ENCODE measurements at regions not wholly inside any gene's neighbourhood (a gene's known extent, or its start where the extent isn't known, plus 50 kb on each side); places are given as distances from the start of the nearest gene placed in this dataset.

DNA sequence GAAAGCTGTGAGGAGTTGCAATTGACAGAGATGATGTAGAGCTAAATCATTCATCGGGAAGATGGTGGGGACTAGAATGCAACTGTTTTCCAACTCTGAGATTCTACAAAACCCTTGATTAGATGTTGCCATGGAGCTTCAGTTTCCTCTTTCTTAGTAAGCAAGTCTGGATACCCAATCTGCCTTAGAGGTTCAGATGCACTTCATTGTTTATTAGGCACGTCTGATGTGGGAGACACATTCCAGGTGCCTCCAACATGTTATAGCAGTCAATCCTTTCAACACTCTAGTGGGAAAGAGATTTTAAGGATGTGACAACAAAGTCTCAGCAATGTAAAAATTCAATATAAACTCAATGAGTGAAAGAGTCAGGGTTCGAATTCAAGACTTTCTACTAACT, 291.3 kb upstream of the PHYHIPL start:
- DNase-seq, result no peak

DNA sequence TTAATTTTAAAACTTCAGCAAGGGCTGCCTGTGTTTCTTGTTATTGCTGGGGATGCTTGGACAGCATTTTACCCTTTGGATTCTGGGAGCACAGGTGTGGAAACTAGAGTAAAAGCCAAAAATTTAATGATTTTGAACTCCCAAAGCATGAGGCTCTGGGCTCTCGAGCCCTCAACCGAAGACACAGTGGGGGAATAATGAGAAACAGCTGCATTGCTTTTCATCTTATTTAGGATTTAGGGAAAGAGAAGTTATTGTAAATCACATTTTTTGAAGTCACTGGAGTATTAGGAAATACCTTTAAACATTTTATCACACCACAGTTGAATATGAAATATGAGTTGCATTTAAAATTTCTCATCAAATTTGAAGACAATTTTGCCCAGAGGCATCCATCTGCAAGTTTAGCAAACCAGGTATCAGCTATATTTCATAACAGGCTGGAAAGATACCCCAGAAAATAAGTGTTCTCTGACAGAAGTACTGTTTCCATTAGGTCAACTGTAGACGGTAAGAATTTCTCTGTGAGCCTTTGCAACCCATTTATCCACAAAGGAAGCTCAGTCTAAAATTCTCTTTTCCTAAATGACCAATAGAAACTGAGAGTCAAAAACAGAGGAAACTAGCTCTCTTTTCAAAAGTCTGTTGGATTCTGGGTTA, 290.6 kb upstream of the PHYHIPL start:
- DNase-seq, result no peak

DNA sequence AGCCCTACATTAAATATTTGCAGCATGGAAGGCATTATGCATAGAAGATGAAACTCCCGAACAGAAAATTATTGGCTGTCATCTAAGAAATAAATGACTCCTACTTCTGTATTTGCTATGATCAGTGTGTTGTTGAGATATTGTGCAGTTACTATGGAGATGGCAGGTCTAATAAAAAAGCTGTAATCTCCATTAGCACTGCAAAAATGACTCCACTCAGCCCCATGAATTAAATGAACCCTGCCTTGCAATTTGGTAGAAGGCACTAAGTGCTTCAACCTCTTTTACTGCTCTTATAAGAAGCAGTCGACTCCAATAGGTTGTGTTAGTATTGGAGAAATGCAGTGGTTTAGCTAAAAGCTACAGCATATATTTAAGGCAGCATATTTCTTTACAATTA, 290.0 kb upstream of the PHYHIPL start:
- no peak for DNase-seq

DNA sequence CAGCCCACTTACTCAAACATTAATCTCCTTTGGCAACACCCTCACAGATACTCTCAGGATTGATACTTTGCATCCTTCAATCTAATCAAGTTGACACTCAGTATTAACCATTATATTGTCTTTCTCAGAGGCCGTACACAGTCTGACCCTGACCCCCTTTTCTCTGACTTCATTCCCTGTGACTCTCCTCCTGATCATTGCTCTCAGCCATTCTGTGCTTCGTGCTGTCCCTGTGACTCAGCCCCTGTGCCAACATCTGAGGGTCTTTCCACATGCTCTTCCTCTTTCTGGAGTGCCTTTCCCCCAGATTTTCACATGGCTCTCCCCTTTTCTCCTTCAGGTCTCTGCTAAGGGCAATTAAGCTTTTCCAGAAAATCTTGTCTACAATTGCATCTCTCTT, 289.0 kb upstream of the PHYHIPL start:
- no peak for DNase-seq

DNA sequence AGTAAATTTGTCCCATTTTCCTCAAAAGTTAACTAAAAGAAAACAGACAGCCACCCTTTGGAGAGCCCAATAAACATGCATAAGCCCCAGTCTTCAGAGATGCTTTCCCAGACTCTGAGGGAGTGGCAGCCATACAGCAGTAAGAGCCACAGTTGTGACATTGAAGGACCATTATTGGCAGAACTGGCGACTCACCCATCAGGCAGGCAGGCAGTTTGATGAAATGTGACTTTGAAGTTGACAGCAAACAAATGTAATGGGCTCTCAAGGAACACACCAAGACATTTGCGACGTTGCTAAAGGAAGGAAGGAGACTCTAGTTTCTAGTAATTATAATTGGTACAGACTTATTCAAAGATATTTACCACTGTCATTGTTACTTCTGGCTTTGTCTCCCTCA, 287.5 kb upstream of the PHYHIPL start:
- no peak for DNase-seq

DNA sequence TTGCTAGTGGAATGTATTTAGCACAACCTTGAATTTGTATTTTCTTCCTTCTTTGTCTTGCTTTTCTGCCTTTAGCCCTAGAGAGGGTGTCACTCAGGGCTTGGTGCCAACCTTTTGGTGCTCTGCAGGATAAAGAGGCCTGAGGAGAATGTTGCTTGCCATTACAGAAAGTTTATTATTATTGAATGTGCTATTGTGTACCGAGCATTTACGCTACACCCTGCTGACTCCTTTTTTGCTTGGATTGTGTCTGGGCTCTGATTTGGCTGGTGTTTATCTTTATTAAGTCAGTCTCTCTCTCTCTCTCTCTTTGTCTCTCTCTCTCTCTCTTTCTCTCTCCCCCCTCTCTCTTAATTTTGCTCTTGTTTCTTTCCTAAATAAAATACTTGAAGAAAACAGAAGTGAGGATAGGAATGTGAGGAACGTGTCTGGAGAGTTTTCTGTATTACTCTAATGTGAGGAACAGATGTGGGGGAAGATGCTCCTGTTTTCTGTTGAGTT, 284.4 kb upstream of the PHYHIPL start:
- DNase-seq, result no peak

- DNase-seq, result no peak
Measured at GRCh38 chr10:58894929-58895328, 281.5 kb upstream of the PHYHIPL start.

DNA sequence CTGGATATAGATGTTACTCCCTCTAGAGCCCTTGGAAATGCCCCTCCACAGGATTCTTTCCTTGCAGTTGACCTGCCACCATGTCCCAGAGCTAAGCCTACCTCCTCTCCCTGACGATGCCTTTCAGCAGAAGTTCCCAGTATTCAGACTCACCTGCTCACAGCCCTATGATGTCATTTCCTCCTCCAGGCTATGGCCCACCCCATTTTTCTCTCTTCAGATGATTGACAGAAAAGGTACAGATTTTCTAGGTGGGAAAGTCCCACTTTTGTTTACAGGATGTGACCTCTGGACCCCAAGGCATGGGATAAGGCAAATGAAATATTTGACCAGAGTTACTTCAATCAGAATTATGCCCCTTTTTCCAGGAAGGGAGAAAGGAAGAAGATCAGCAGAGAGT, 280.2 kb upstream of the PHYHIPL start:
- no peak for DNase-seq

DNA sequence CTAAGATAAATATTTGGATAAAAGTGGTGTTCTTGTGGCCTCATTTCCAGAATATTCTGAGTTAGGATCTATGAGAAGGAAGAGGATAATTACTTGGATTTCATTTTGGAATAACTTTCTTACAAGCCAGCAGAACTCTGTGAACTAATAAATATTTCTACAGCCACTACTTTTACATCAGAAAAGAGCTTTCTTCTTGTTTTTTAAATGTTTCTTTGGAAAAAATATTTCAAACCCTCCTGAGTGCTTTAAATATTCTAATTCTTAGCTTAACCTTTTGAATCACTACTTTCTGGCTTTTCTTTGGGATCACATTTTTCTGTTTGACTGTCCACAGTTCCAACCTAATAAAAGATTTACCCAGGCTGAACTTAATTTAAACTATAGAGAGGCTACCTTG, 279.2 kb upstream of the PHYHIPL start:
- DNase-seq, result no peak

GRCh38 chr10:58897708-58898107, 278.7 kb upstream of the PHYHIPL start:
- no peak for DNase-seq

DNA sequence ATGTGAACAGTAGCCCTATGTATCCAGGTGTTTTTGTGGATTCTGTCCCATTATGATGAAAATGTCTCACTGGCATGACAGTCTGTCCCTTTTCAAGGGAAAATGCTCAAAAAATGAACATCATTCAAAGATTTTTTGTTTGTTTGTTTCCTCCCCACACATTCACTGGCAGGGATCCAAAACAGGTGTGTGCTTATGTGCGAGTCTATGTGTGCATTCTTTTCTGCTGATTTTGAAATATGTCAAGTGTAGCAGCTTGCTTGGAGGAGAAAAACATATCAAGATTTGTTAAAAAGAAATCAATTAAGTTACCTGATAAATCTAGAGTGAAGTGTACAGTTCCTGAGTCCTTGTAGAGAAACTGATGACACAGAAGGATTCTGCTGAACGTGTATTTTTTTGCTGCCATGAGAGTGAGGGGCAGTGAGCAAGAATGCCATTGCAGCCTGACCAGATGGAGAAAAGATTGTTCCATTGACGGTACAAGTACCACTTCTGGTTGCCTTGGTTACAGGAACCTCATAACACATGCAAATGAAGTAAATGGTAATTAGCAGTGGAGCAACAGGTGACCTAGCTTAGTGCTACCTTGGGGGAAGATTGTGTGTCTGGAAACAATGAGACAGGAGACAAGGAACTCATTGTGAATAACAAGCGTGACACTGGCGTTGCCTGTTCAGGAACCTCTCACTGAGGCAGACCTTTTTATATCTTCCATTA, 277.4 kb upstream of the PHYHIPL start:
- DNase-seq, result no peak

- no peak for DNase-seq
Measured at GRCh38 chr10:58901092-58901646, 275.3 kb upstream of the PHYHIPL start.

DNA sequence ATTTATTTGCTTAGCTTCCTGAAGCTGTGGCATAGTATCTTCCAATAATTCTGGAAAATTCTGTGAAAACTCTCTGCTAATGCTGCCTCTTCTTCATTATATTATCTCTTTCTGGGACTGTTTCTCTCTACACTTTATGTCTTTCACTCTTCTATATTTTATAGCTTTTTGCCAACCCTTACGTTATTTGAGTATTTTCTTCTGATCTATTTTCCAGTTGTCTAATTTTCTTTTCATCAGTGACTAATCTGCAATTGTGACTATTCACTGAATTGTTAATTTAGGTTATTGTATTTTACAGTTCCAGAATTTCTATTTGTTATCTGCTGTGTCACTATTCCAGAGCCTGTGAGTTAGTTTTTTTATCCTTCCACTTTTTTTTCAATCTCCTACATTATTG, 273.4 kb upstream of the PHYHIPL start:
- DNase-seq, result no peak

DNA sequence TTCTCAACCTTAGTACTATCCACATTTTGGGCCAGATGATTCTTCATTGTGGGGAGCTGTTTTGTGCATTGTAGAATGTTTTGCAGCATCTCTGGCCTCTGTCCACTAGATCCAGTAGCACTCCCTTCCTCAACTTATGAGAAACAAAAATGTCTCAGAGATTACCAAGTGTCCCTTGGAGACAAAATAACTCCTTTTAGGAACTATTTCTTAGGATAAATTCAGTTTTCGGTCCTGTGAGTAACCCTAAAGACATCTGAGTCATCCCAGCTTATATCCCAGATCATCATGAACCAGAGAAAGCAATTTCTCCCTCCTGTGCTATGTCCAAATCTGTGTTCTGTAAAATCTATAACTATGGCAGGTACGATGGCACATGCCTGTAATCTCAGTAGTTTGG, 266.6 kb upstream of the PHYHIPL start:
- DNase-seq, result no peak

DNA sequence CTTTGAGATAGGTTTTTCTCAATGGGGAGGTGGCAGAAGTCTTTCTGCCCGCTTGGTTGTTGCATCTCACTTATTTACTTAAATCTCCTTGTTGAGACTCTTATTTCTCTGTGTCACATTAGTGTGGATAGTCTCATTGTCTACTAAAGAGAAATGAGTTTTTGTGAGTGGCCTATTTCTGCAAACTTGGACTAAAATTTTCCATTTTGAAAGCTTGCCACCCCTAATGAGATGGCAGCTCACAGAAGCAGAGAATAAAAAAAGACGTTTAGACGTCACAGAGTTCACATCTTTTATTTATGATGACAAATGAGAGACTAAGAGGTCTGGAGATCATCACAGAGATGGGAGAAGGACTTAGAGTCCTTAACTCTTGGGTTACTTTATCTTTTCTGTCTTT, 262.7 kb upstream of the PHYHIPL start:
- no peak for DNase-seq

DNA sequence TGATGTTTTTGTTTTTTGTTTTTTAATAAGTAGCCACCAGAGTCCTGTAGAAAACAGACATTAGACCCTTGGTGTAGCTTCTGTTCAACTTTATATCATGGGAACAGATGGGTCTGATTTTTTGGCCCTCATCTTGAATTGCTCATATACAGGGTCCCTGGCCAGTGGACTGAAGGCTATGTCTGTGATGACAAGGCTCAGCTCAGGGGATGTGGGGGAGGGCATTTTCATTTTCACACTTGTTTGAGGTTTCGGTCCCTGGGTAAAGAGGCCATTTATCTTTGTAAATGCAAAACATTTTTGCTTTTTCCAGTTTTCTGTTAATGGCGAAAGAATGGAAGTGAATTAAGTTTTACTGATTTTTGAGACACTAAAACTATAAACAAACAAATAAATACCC, 257.6 kb upstream of the PHYHIPL start:
- DNase-seq, result no peak

DNA sequence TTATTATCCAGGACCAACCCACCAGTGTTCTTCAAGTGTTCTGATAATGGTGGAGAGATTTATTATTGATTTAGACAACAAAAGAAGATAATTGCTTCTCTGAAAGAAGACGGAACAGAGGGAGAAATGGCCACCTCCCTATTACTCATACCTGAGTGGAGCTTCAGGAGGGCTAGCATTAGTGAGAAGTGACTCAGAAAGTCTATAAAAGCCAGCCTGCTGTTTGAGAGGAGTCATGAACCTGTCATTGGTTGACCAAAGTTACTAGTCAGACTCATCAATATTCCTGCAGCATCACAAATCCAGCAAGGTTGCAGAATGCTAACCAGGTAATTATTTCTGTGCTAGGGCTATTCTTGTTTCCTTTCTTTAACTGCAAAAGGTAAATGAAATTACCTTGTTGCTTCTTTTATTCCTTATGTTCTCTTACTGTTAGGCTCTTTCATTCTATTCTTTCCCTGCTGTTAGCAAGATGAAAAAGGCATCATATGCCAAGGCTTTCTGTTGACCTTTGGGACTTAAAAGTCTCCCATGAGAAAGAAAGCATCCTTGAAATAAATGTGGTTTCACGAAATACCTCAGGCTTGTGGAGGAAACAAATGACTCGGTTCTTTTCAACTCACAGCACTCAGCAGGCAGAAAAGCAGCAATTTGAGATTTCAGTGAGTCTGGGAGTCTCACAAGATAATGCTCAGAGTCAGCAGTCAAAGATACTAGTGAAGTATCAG, 256.4 kb upstream of the PHYHIPL start:
- DNase-seq, result no peak

- DNase-seq, result no peak
Measured at GRCh38 chr10:58920655-58921003, 255.8 kb upstream of the PHYHIPL start.

DNA sequence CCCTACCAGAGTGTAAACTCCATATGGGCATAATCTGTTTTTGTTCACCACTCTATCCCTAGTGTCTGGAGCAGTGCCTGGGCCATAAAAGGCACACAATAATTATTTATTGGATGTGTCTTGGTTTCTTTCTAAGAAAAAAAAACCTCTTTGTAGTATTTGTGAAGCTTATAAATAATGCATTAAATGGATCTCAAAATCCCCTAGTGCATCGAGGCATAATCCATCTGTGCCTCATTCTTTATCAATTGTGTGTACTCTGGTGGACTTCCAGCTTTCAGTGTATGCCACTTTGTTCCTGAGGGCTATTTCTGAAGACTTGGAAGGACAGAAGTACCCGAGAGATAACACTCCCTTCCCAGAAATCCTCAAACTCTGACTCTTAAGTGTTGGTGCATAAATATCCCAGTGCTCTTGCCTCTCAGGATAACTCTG, 255.0 kb upstream of the PHYHIPL start:
- no peak for DNase-seq

GRCh38 chr10:58925381-58925780, 251.1 kb upstream of the PHYHIPL start:
- no peak for DNase-seq

DNA sequence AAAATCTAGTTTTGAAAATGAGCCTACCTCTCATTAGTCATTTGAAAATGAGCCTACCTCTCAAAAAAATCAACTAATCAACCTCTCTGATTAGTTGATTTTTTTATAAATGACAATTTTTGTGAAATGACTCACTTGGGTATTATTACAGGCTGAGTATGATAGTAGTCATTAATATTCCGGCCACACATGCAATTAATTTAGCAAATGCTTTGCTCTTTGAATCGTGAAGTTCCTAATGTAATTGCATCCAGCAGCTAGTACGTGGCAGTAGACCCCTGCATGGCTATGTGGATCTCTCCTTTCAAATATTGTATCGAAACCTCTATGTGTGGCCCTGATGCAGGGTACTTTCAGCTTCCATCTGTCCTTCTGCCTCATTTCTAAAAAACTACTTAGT, 245.9 kb upstream of the PHYHIPL start:
- no peak for DNase-seq

DNA sequence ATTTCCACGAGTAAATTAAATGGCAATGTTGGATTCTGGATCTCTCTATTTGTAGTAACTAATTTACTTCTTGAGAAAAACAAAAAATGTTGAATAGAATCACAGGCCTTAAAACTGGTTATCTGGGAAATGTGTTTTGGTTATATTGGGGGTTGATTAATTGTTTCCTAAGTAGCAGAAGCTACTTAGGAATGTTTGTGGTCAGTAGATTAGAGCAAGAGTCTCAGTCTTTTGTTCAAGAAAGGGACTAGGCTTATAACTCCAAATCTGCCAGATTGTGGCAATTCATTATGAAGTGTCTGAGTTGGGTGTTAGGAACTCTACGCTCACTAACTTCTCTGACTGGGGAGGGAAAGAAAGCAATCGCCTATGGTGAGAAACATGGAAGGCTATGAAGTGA, 244.3 kb upstream of the PHYHIPL start:
- DNase-seq, result no peak

GRCh38 chr10:58932577-58933314, 243.7 kb upstream of the PHYHIPL start:
- no peak for DNase-seq

All from RPMI8226 (cell line).